ENCODE measurements at regions not wholly inside any gene's neighbourhood (a gene's known extent, or its start where the extent isn't known, plus 50 kb on each side); places are given as distances from the start of the nearest gene placed in this dataset.

GRCh38 chr1:113291777-113292602, 98.3 kb upstream of the MAGI3 start:
- no peak for TF ChIP-seq CTCF (IDR thresholded peaks at IDR 0.05; ENCODE audit: low read length)
- TF ChIP-seq EZH2 (IDR thresholded peaks at IDR 0.05; ENCODE audit: borderline replicate concordance, low read length), result no peak

Measured in OCI-LY1 (cell line).